Panc1 (cell line): ENCODE measurements at regions not wholly inside any gene's neighbourhood (a gene's known extent, or its start where the extent isn't known, plus 50 kb on each side); places are given as distances from the start of the nearest gene placed in this dataset.

Experiments
- ATAC-seq: fragments of 200-7000 bp; cut with Tn5 transposase; 2 replicates; pipeline ENCODE4 v1.9.1; 2020; ENCODE audit warnings: mild to moderate bottlenecking, moderate library complexity
- BruUV-seq: library from RNA; stranded (reverse); fragments of 400-500 nt; replicated peaks from 2 replicates; lab custom pipeline; 2021; lab: Mats Ljungman, UMichigan
- CTCF ChIA-PET: fragments of 300-600 bp; sonication (Branson Sonifier 250); formaldehyde crosslinking; loops from one replicate; lab custom pipeline; 2022; ENCODE audit warnings: antibody characterized with exemption; lab: Charles Lee
- POLR2A ChIA-PET: fragments of 300-600 bp; sonication (Branson Sonifier 250); formaldehyde crosslinking; loops from one replicate; lab custom pipeline; 2022; ENCODE audit warnings: antibody characterized with exemption; lab: Charles Lee
- DNase-seq: peaks from one replicate; pipeline ENCODE4 v3.0.0-alpha.2; 2010; ENCODE audit warnings: low read depth, low spot score
- H3K27ac ChIP-seq: 2 replicates; pipeline ENCODE4 v1.5.1; 2011; ENCODE audit warnings: mild to moderate bottlenecking, low read length, inconsistent platforms
- H3K27me3 ChIP-seq: fragments of 200-500 bp; sonication (Bioruptor generic); 2 replicates; pipeline ENCODE4 v1.6.0; 2014; ENCODE audit warnings: low read length, inconsistent platforms; ENCODE audit not compliant: control insufficient read depth, insufficient read depth
- H3K36me3 ChIP-seq: fragments of 200-500 bp; sonication (Bioruptor generic); 2 replicates; pipeline ENCODE4 v1.5.1; 2014; ENCODE audit warnings: inconsistent platforms, mild to moderate bottlenecking, low read length, moderate library complexity; ENCODE audit not compliant: control insufficient read depth, insufficient read depth
- H3K4me1 ChIP-seq: 2 replicates; pipeline ENCODE4 v1.5.1; 2011; ENCODE audit warnings: inconsistent platforms, mild to moderate bottlenecking, low read length, moderate library complexity; ENCODE audit not compliant: control insufficient read depth, insufficient read depth
- H3K4me3 ChIP-seq, 2 experiments: 2 replicates each; pipeline ENCODE4 v1.5.1; 2011 to 2012; ENCODE audit warnings: low read depth in 2 of 2, low read length in 2 of 2, mild to moderate bottlenecking in 2 of 2, inconsistent platforms in 1 of 2, moderate library complexity in 1 of 2
- H3K9me3 ChIP-seq: fragments of 200-500 bp; sonication (Bioruptor generic); 2 replicates; pipeline ENCODE4 v1.5.1; 2014; ENCODE audit warnings: low read depth, mild to moderate bottlenecking, inconsistent platforms, low read length, moderate library complexity; ENCODE audit not compliant: control insufficient read depth, insufficient read depth
- POLR2AphosphoS5 ChIP-seq: IDR thresholded peaks from 2 replicates; pipeline ENCODE4 v1.6.1; 2012; ENCODE audit warnings: mild to moderate bottlenecking, low read depth, low read length, moderate library complexity
- SIN3A ChIP-seq: IDR thresholded peaks from 2 replicates; pipeline ENCODE4 v1.6.1; 2012; ENCODE audit warnings: low read depth, mild to moderate bottlenecking, low read length, moderate library complexity, borderline replicate concordance; ENCODE audit not compliant: insufficient read depth
- TCF7L2 ChIP-seq: IDR thresholded peaks from 2 replicates; pipeline ENCODE4 v1.6.1; 2011; ENCODE audit warnings: mild to moderate bottlenecking, low read depth, low read length, inconsistent platforms
- in situ Hi-C: cut with HindIII; loops from 2 replicates; pipeline ENCODE4 v1.10.0; 2016; ENCODE audit warnings: low sequenced_read_pairs, low pct_unique_long_range_greater_than_20kb
- intact Hi-C: fragments of 100-400 bp; cut with micrococcal nuclease; formaldehyde crosslinking; loops from one replicate; pipeline ENCODE4 v1.10.0; 2022; ENCODE audit not compliant: unreplicated experiment
- TF ChIP-seq, protein P1 (sequence below), 2 experiments: IDR thresholded peaks; 2 replicates each; pipeline ENCODE4 v1.6.1; 2011 to 2012; ENCODE audit warnings: low read depth in 2 of 2, control low read depth in 1 of 2, low read length in 1 of 2, mild to moderate bottlenecking in 1 of 2, moderate library complexity in 1 of 2; ENCODE audit not compliant: insufficient read depth in 1 of 2
- TF ChIP-seq, protein P2 (sequence below): fragments of 450-650 bp; IDR thresholded peaks from 2 replicates; pipeline ENCODE4 v1.5.1; 2017; ENCODE audit warnings: mild to moderate bottlenecking

DNA sequence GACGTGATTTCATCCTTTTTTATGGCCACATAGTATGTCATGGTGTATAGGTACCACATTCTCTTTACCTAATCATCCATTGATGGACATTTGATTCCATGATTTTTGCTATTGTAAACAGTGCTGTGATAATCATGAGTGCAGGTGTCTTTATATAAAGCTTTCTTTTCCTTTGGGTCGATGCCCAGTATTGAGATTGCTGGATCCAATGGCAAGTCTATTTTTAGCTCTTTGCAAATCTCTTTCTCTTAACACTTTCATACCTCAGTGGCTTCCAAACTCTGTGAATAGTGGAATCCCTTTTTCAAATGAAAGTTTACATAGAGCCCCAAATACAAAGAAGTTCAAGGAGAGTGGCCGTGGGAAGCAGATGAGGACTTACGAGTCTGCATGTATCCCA lies 105.8 kb upstream of the SPTLC3 start:
- TF ChIP-seq, protein P1, sequence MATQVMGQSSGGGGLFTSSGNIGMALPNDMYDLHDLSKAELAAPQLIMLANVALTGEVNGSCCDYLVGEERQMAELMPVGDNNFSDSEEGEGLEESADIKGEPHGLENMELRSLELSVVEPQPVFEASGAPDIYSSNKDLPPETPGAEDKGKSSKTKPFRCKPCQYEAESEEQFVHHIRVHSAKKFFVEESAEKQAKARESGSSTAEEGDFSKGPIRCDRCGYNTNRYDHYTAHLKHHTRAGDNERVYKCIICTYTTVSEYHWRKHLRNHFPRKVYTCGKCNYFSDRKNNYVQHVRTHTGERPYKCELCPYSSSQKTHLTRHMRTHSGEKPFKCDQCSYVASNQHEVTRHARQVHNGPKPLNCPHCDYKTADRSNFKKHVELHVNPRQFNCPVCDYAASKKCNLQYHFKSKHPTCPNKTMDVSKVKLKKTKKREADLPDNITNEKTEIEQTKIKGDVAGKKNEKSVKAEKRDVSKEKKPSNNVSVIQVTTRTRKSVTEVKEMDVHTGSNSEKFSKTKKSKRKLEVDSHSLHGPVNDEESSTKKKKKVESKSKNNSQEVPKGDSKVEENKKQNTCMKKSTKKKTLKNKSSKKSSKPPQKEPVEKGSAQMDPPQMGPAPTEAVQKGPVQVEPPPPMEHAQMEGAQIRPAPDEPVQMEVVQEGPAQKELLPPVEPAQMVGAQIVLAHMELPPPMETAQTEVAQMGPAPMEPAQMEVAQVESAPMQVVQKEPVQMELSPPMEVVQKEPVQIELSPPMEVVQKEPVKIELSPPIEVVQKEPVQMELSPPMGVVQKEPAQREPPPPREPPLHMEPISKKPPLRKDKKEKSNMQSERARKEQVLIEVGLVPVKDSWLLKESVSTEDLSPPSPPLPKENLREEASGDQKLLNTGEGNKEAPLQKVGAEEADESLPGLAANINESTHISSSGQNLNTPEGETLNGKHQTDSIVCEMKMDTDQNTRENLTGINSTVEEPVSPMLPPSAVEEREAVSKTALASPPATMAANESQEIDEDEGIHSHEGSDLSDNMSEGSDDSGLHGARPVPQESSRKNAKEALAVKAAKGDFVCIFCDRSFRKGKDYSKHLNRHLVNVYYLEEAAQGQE (IDR thresholded peaks at IDR 0.05; ENCODE audit: insufficient read depth in 1 of 2, low read depth in 2 of 2, low read length in 1 of 2) = no peak
- TF ChIP-seq SIN3A = no peak
- no peak for TF ChIP-seq TCF7L2
- no peak for TF ChIP-seq POLR2AphosphoS5
- TF ChIP-seq, protein P2, sequence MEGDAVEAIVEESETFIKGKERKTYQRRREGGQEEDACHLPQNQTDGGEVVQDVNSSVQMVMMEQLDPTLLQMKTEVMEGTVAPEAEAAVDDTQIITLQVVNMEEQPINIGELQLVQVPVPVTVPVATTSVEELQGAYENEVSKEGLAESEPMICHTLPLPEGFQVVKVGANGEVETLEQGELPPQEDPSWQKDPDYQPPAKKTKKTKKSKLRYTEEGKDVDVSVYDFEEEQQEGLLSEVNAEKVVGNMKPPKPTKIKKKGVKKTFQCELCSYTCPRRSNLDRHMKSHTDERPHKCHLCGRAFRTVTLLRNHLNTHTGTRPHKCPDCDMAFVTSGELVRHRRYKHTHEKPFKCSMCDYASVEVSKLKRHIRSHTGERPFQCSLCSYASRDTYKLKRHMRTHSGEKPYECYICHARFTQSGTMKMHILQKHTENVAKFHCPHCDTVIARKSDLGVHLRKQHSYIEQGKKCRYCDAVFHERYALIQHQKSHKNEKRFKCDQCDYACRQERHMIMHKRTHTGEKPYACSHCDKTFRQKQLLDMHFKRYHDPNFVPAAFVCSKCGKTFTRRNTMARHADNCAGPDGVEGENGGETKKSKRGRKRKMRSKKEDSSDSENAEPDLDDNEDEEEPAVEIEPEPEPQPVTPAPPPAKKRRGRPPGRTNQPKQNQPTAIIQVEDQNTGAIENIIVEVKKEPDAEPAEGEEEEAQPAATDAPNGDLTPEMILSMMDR = no peak
- ChIA-PET POLR2A (no interaction called here), CTCF (no interaction called here)
- in situ Hi-C loops = no loop called here
- Histone ChIP-seq H3K36me3 (no peaks in the 10 kb centered on the region), H3K4me3 (no peak overlapping the region), H3K9me3 (no peaks in the 10 kb centered on the region), H3K27ac (no peak overlapping the region), H3K4me1 (no peaks in the 10 kb centered on the region), H3K27me3 (no peaks in the 10 kb centered on the region)
- no peak for DNase-seq
- no TSS peak for BruUV-seq
- intact Hi-C loops = no loop called here
- ATAC-seq = no peak

DNA sequence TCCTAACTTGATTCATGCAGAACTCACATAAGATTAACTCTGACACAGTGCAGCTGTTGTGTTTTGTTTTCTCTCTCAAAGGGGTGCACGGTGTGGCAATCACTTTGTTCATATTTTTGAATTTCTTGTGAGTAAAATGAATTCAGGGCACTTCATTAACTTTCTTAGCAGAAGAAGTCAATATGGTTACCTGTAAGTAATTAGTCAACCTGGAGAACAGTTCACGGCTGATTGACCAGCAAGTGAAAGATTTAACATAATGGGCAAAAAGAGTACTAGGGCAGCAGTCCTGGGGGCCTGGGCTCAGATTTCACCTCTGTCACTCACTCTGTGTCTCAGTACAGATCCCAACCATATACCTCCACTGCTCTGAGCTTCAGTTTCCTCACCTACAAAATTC lies 102.4 kb upstream of the SPTLC3 start:
- ChIA-PET CTCF (no interaction called here), POLR2A (no interaction called here)
- ATAC-seq (no peak), DNase-seq (no peak)
- no TSS peak for BruUV-seq
- intact Hi-C loops (no loop called here), in situ Hi-C loops (no loop called here)
- H3K4me1 ChIP-seq = no peaks in the 10 kb centered on the region
- no peak overlapping the region for H3K27ac ChIP-seq
- no peak for TF ChIP-seq SIN3A
- TF ChIP-seq, protein P2 = no peak
- TF ChIP-seq POLR2AphosphoS5 = no peak
- no peak for TF ChIP-seq TCF7L2
- TF ChIP-seq, protein P1 (IDR thresholded peaks at IDR 0.05; ENCODE audit: insufficient read depth in 1 of 2, low read depth in 2 of 2, low read length in 1 of 2) = no peak
- no peaks in the 10 kb centered on the region for H3K27me3 ChIP-seq
- H3K4me3 ChIP-seq = no peak overlapping the region
- no peaks in the 10 kb centered on the region for H3K9me3 ChIP-seq
- no peaks in the 10 kb centered on the region for H3K36me3 ChIP-seq
